GM18858 (cell line): ENCODE measurements at regions not wholly inside any gene's neighbourhood (a gene's known extent, or its start where the extent isn't known, plus 50 kb on each side); places are given as distances from the start of the nearest gene placed in this dataset.

Experiments used
- ATAC-seq: cut with Tn5 transposase; IDR thresholded peaks from one replicate; pipeline ENCODE4 v1.9.1; 2021; ENCODE audit not compliant: unreplicated experiment

- ATAC-seq = no peak
Observed at GRCh38 chr2:16115881-16116830, 175.8 kb downstream of the MYCN start.

GRCh38 chr2:16115291-16115690 lies 174.9 kb downstream of the MYCN start:
- no peak for ATAC-seq

- ATAC-seq = no peak
Observed at GRCh38 chr2:16114836-16115235, 174.5 kb downstream of the MYCN start.

- ATAC-seq = no peak
Observed at GRCh38 chr2:16114070-16114469, 173.7 kb downstream of the MYCN start.

GRCh38 chr2:16113568-16113967 lies 173.2 kb downstream of the MYCN start:
- no peak for ATAC-seq

GRCh38 chr2:16112972-16113560 lies 172.7 kb downstream of the MYCN start:
- ATAC-seq = no peak

- no peak for ATAC-seq
Observed at GRCh38 chr2:16112251-16112971, 172.1 kb downstream of the MYCN start.

- no peak for ATAC-seq
Observed at GRCh38 chr2:16111838-16112210, 171.5 kb downstream of the MYCN start.

- no peak for ATAC-seq
Observed at GRCh38 chr2:16109821-16110310, 169.5 kb downstream of the MYCN start.

GRCh38 chr2:16109368-16109820 lies 169.0 kb downstream of the MYCN start:
- no peak for ATAC-seq

- ATAC-seq = no peak
Observed at GRCh38 chr2:16107246-16107645, 166.9 kb downstream of the MYCN start.

- no peak for ATAC-seq
Observed at GRCh38 chr2:16106619-16107018, 166.3 kb downstream of the MYCN start.

GRCh38 chr2:16105669-16106281 lies 165.4 kb downstream of the MYCN start:
- ATAC-seq = no peak

- no peak for ATAC-seq
Observed at GRCh38 chr2:16104949-16105668, 164.8 kb downstream of the MYCN start.

- no peak for ATAC-seq
Observed at GRCh38 chr2:16104315-16104948, 164.1 kb downstream of the MYCN start.

- ATAC-seq = no peak
Observed at GRCh38 chr2:16103614-16104314, 163.4 kb downstream of the MYCN start.

- ATAC-seq = no peak
Observed at GRCh38 chr2:16102976-16103380, 162.6 kb downstream of the MYCN start.

- ATAC-seq = no peak
Observed at GRCh38 chr2:16102358-16102975, 162.1 kb downstream of the MYCN start.

- ATAC-seq = no peak
Observed at GRCh38 chr2:16101196-16101595, 160.8 kb downstream of the MYCN start.
